HG03066 (cell line): ENCODE measurements at regions not wholly inside any gene's neighbourhood (a gene's known extent, or its start where the extent isn't known, plus 50 kb on each side); places are given as distances from the start of the nearest gene placed in this dataset.
"Not testable (repeated sequence)": the region's sequence is repeated elsewhere in the genome, so short reads cannot be mapped to it uniquely, and the experiment has no call there.

ENCODE experiments used
- ATAC-seq: cut with Tn5 transposase; IDR thresholded peaks from one replicate; pipeline ENCODE4 v1.9.1; 2021; ENCODE audit warnings: low read depth; ENCODE audit not compliant: unreplicated experiment

DNA sequence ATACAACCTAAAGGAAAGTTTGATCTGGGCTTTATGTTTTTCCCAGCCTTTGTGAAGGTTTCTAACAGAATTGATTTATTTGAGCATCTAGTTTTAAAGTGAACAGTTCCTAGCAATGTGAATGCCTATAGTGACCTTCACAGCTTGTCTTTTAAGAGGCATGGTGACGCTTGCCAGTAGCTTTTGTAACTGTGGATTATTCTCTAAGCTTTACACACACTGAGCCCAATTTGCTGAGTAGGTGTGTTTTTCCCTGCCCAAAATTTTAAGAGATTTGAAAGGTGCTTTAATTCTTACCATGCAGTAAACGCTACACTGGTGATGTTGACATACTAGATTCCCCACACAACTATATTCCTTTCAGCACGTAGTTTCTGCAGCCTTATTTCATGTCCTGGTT is 420.2 kb upstream of the AKR1E2 start:
- no peak for ATAC-seq

DNA sequence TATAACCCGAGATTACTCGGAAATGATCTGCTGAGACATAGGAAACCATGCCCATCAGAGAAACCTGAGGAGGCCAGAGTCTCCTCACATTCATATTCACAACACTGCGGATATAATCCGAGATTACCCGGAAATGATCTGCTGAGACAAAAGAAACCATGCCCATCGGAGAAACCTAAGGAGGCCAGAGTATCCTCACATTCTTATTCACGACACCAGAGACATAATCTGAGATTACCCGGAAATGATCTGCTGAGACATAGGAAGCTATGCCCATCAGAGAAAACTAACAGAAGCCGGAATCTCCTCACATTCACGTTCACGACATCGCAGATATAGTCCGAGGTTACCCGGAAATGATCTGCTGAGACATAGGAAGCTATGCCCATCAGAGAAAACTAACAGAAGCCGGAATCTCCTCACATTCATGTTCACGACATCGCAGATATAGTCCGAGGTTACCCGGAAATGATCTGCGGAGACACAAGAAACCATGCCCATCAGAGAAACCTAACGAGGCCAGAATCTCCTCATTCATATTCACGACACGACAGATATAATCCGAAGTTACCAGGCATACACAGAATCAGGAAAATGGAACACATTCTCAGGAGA is 422.3 kb upstream of the AKR1E2 start:
- ATAC-seq = no peak

DNA sequence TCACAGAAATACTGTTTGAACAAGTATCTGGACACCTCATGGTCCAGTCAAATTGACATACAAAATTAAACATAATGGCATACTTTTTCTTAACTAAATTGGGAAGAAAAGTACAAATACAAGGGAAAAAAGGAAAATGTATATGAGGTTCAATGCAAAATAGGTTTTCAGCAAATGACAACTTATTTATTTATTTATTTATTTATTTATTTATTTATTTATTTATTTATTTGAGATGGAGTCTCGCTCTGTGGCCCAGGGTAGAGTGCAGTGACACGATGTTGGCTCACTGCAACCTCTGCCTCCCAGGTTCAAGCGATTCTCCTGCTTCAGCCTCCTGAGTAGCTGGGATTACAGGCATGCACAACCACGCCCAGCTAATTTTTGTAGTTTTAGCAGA is 424.9 kb upstream of the AKR1E2 start:
- ATAC-seq = not testable (repeated sequence)

DNA sequence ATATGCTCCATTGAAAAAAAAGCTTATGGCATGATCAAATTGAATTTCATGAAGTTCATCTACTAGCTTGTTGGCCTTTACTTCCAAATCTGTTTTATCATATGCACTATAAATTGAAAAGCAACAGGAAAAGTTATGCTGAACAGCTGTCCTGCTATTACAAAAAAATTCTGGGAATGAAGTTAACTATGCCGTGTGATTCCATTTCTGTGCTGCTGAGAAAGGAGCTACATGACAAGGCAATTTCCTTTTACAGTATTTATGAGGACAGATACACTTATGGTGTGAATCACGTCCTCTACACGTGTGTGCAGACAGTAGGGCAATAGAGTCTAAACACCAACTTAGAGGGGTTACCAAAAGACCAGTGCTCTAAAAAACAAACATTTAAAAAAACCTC is 426.5 kb upstream of the AKR1E2 start:
- no peak for ATAC-seq

DNA sequence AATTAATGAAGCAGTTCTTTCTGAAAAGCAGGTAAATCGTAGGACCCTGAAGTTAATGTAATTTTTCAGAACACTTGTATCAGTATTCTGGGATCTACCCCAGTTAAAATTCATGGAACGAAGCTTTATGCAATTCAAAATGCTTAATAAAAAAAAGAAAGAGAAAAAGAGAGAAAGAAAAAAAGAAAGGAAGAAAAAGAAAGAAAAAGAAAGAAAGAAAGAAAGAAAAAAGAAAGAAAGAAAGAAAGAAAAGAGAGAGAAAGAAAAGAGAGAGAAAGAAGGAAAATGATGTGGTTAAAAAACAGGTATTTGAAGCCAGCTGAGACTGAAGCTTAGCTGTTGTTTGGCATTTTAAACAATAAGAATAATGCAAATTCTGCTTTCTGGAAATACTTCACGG is 427.4 kb upstream of the AKR1E2 start:
- ATAC-seq = no peak

DNA sequence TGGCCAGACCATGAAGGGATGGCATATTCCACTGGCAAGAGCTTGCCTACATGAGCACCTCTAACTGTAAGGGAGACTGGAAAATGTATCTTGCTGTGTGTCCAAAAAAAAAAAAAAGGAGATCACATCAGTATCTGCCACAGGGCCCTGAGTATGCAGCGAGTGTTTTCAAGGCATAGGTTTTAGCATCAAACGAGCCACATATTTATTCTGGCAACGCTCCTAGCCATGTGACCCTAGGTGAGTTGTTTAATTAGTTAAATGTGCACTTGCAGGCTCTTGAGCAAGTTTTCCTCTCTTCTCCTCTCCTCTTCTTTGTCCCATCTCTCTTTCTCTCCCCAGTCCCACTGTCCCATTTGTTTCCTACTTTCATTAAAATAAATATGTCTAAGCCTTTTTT is 428.7 kb upstream of the AKR1E2 start:
- no peak for ATAC-seq

DNA sequence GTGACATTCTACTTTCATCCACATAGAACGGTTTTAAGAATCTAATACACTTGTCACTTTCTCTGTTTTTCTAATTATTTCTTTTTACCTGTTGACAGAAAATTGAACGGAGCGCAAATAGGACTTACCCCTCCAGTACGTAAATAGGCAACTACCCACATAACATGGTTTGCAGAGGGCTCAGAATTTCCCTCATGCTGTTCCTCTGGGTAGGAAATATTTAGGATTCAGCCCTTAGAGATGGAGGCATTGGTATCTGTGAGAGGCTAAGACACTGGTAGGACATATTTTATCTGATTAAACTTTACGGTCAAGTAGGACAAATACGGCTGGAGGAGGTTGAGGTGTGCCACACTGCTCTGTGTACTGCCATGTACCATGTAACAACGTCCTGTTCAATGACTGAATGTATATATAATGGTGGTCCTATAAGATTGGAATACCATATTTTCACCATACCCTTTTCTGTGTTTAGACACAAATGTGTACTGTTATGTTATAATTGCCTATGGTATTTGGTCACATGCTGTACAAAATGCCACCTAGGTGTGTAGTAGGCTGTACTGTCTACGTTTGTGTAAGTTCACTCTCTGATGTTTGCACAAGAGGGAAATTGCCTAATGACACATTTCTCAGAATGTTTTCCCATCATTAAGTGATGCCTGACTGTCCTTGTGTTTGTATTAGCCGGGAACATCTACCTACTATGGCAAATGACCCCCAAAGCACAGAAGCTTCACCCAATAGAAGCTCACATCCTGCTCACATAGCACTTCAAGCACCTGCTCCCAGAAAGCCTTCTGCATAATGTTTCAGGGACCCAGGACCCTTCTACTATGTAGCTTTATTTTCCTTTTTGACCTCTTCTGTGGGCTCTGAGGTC is 429.4 kb upstream of the AKR1E2 start:
- ATAC-seq = no peak

DNA sequence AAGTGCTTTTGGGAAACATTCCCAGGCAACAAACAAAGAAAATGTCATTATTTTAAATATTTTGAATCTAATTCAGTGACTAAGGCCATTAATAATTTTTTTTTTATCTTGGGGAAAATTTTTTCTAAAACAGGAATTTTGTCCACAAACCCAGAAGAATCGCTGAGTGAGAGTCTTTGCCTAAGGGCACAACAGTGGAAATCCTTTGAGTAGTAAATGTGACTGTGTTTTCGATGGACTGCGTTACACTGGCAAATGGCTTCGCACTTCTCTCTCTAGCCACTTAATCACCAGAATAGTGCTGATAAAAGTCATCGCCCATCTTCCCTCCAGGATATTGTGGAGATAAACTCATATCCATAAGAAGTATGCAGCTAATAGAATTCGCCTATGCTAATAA is 430.3 kb upstream of the AKR1E2 start:
- ATAC-seq = no peak

DNA sequence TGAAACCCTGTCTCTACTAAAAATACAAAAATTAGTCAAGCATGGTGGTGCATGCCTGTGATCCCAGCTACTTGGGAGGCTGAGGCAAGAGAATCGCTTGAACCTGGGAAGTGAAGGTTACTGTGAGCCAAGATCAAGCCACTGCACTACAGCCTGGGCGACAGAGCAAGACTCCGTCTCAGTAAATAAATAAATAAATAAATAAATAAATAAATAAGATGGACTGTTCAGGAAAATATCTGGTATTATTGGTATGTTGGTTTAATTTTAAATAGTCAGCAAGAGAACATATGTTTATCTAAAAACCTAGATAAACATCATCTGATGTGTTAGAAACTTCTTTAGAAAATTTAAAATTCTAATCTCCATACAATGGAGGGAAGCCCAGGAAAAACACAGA is 431.6 kb upstream of the AKR1E2 start:
- not testable (repeated sequence) for ATAC-seq

DNA sequence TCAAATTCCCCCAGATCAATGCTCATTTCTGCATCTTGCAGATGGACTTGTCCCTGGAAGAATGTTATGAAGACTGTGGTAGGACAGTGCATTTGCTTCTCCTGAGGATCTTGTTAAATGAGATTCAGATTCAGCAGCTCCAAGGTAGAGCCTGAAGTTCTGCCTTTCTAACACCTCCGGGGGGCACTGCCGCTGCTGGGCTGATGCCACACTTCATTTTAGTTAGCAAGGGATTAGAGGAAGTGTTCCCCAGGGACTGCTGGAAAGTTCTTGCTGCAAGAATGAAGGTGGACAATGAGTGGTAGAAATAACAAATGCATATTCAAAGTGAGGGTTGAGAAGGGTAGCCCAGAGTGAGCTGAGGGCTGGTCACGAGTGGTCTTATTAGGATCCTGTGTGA is 434.3 kb upstream of the AKR1E2 start:
- no peak for ATAC-seq

DNA sequence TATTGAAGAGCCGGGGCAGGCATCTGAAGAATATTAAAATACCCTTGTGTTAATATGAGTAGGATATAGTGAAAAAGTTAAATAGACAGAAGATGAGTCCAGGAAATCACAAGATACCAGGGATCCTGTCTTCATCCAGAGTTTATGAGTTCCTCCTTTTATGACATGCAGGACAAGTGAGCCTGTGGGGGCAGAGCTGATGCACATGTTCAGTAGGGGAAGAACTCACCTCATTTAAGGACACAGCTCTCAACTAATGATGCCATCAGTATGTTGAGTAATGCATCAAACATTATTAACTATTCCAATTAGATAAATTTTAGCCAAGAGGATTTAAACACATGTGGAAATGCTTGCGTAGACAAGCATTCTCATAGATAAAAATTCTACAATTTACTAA is 435.8 kb upstream of the AKR1E2 start:
- ATAC-seq = no peak

DNA sequence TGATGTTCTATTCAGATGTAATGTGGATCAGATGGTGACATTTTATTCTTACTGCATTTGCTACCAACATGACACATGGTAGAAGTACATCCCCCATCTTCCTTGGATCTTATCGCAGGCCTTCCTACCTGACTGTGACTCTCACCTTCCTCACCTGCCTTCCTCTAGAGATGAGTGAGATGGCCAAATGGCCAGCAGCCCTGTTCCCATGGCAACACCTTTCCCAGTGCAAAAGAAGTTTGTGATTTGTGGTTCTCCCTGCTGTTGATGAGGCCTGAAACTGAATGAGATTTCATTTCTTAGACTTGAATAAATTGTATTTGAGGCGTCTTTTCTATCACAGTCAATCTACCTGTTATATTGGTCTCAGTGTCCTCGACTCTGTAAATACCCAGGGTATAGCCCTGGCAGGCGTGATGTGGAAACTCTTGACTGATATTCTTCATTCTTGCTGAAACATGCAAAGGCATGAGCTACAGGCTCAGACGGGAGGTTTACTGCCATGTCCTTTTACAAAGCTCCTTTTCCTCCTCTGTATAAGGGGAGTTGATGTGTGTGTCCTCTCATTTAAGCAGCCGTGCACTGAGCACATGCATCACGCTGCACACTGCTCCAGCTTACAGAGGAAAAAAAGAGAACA is 440.7 kb upstream of the AKR1E2 start:
- no peak for ATAC-seq

DNA sequence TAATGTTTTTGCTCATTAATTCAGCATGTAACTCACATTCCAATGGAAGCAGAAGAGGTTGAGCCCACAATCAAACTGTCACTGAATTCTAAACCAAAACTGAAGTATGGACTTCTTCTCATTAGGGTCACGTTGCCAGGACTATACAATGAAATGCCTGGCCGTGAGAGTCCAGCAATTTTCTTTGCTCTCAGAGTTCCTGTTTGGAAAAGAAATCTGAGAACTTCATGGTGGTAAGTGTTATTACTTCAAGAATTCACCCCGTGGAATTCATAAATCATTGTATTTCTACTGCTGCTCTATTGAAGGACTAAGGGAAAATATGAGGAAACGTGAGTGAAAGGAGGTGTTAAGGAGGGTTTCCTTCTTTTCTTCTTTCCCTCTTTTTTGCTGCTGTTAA is 441.8 kb upstream of the AKR1E2 start:
- ATAC-seq = no peak

DNA sequence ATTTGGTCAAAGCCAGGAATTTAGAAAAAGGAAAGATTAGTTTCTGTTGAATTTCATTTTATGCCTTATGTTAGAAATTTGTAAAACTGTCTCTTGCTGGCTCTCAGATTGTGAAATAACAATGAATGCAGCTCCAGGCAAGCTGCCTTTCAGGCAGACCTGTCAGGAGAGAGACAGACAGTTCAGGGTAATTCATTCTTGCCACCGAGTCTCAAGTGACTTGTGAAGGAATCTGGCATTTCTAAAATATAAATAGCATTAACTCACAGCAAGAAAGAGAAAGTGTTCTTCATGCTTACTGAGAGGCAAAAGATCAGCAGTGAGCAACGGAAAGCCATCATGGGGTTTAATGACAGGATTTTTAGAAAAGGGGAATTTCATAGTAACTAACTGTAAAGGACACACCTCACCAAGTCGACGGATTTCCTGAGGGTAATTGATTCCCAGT is 442.3 kb upstream of the AKR1E2 start:
- ATAC-seq = no peak

DNA sequence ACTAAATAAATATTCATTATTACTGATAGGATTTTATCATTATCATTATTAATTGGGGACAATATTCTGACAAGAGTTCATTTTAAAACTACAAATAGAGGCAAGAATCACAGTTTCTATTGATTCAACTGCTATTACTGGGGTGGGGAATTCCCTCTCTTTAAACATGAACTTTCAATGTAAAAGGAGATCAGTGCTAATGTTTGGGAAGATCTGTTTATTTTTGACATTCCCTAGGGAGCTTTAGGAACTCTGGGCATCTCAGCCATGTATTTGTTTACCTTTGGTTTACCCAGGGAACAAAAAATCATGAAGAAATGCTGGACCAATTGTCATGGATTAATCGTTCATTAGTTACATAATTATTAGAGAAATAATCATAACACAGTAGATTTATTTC is 443.2 kb upstream of the AKR1E2 start:
- ATAC-seq = no peak

DNA sequence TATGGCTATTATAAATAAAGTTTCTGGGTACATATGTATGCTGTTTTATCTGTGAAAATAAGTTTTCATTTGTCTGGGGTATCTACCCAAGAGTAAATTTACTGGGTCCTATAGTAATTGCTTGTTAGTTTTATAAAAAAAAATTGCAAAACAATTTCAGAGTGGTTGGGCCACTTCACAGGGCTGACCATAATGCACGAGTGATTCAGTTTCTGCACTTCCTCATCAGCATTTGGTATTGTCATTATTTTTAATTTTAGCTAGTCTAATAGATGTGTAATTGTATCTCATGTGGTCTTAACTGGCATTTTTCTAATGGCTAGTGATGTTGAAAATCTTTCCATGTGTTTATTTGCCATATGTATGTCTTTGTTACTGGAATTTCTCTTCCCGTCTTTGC is 452.4 kb upstream of the AKR1E2 start:
- no peak for ATAC-seq

DNA sequence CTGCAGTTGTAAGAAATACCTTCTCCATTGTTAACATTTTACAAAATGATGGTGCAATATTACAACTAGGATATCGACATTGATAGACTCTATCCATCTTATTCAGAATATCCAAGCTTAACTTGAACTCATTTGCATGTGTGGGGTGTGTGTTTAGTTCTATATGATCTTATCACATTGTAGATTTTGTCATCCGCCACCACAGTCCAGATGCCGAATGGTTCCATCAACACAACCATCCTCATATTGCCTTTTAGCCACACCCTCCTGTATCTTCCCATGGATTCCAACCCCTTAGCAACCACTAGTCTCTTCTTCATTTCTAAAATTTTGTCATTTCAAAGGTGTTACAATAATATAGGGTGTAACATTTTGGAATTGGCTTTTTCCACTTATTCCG is 452.9 kb upstream of the AKR1E2 start:
- ATAC-seq = no peak

DNA sequence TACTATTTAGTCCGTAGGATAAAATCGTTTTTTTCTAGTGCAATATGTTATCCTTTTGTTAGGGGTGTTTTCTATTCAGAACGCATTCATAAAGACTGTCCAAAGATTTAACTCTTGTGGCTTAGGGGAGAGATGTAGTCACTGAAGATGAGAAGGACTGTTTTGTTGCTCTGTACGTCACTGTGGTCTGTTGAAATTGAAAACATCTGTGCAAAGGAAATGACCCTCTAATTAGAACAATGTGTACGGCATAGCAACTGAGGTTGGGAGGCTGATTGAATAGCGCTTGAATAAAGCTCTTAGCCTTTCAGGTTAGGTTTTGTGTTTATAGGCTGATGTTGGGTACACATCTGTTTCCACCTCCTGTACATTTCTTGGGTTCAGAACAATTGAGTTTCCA is 453.4 kb upstream of the AKR1E2 start:
- no peak for ATAC-seq

DNA sequence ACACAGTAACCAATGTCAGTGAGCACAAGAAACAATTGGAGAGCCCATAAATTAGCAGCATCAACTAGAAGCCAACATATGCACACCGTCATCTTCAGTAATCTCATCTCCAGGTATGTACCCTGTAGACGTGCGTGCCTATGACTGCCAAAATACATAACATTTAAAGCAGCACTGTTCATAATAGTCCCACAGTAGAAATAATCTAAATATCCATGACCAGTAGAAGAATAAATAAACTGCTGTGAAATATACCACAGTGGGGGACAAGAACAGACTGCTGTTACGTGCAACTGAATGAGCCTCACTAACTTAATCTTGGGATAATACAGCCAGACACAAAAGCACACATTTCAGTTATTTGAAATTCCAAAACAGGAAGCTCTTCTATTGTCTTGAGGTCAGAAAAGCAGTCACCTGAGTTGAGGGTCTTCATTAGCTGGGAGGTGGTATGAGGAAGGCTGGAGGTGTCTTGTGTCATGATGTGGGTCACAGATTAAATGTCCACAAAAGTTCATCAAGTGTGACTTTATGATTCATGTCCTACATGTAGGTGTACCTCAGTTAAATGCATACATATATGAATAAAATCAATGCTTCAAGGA is 454.2 kb upstream of the AKR1E2 start:
- no peak for ATAC-seq

DNA sequence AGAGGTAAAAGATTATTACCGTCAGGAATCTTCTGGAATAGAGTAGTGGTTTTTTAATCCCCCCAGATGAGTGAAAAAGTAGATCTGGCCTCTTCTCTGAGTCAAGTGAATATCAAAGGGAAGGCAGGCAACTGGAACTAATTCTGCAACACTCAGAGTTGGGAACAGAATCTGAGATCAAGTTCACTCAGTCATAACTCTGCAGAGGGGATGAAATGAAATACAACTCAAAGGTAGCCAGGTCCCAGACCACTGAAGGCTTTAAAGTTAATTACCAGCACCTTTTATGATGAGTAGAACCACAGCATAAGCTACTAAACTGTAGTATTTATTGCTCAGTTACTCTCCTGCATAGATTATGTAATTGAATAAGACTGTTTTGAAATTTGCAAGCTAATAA is 455.6 kb upstream of the AKR1E2 start:
- no peak for ATAC-seq

DNA sequence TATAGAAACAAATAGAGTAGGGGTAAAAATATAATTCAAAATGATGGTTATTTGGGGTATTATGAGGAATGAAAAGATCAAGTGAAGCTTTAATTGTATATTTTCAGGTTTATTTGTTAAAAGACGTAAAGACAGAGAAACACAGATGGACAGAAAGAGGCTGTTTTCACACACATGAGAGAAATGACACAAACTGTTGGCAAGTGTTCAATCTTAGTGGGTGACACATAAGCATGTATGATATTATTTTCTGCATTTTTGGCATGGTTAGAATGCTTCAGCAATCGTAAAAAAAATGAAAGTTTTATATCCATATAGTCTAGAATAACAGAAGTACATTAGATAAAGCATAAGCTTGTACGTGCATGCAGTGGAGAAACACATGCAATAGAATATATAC is 464.4 kb upstream of the AKR1E2 start:
- ATAC-seq = no peak
